Right ventricle myocardium superior (tissue), 1 donor: ENCODE measurements at regions not wholly inside any gene's neighbourhood (a gene's known extent, or its start where the extent isn't known, plus 50 kb on each side); places are given as distances from the start of the nearest gene placed in this dataset.
"Not testable (repeated sequence)": the region's sequence is repeated elsewhere in the genome, so short reads cannot be mapped to it uniquely, and the experiment has no call there.

ENCODE experiments used
- ATAC-seq: fragments of 200-7000 bp; cut with Tn5 transposase; one replicate; pipeline ENCODE4 v1.9.1; 2020; ENCODE audit warnings: mild to moderate bottlenecking; ENCODE audit not compliant: poor library complexity
- DNase-seq: peaks from one replicate; pipeline ENCODE4 v3.0.0-alpha.2; 2020
- intact Hi-C: fragments of 100-400 bp; cut with DNase I; formaldehyde crosslinking; loops from one replicate; pipeline ENCODE4 v1.11.2; 2022
- donor health status: DM: no; HTN: yes; CAD: no; lungs with severe emphysema.

DNA sequence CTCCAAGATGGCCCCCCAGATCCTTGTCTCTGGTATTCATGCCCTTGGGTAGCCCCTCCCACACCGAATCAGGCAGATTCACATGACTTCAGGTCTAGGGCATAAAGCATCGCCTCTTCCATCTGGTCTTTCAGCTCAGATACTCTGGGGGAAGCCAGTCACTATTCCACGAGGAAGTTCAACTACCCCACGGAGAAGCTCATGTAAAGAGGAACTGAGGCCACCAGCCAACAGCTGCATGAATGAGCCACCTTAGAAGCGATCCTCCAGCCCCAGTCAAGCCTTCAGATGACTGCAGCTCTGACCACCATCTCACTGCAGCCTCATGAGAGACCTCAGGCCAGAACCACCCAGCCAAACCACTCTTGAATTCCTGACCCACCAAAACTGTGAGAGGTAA is 54.1 kb downstream of the SOCS3 start:
- ATAC-seq (no peak), DNase-seq (no peak)
- intact Hi-C loops = no loop called here

DNA sequence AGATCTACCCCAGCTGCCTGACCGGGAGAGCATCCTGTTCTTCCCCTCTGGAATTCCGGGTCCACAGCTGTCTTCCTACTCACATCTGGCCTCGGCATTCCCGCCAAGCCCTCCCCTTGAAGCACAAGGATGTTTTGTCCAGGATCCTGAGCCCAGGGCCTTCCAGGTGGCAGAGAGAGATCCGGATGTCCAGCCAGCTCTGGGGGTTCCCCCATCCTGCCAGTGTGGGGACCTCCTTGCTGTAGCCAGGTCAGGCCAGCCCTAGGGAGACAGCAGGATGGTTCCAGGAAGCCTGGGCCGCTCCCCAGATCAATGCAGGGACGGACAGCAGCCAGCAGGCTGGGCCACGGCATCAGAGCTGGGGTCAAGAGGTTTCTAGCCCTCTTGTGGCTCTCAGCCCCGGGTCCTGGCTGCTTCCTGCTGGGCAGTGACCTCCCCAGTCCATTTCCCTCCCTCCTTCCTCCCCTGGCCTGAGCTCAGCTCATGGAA is 55.3 kb downstream of the SOCS3 start:
- intact Hi-C loops = no loop called here
- peak; percentile 75 for DNase-seq
- ATAC-seq = peak; percentile 80

DNA sequence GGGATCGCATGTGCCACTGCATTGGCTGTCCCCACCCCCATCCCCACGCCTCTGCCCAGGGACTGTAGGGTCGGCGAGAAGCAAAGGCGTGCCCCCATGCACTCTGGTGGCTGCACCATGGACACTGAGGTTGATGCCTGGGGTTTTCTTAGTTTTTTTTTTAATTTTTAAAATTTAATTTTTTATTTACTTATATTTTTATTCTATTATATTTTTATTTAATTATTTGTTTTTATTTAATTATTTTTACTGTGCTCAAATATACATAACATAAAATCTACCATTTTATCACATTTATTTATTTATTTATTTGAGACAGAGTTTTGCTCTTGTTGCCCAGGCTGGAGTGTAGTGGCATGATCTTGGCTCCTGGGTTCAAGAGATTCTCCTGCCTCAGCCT is 57.4 kb downstream of the SOCS3 start:
- intact Hi-C loops = no loop called here
- DNase-seq (no peak), ATAC-seq (no peak)

DNA sequence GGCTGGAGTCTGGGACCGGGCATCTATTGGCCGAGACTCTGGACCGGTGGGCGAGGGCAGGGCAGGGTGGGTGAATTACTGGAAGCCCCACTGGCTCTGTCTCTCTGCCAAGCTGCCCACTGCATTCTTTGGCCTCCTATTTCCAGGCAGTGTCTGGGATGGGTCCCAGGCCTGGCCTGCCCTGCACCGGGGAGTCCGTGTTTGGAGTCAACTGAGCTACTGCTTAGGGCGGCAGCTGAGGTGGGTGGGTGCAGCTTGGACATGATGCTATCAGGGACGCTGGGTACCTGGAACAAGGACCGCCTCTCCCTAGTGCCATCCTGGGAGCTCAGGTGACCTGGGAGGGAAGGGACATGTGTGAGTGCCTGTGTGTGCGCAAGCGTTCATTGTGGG is 58.1 kb downstream of the SOCS3 start:
- intact Hi-C loops = no loop called here

DNA sequence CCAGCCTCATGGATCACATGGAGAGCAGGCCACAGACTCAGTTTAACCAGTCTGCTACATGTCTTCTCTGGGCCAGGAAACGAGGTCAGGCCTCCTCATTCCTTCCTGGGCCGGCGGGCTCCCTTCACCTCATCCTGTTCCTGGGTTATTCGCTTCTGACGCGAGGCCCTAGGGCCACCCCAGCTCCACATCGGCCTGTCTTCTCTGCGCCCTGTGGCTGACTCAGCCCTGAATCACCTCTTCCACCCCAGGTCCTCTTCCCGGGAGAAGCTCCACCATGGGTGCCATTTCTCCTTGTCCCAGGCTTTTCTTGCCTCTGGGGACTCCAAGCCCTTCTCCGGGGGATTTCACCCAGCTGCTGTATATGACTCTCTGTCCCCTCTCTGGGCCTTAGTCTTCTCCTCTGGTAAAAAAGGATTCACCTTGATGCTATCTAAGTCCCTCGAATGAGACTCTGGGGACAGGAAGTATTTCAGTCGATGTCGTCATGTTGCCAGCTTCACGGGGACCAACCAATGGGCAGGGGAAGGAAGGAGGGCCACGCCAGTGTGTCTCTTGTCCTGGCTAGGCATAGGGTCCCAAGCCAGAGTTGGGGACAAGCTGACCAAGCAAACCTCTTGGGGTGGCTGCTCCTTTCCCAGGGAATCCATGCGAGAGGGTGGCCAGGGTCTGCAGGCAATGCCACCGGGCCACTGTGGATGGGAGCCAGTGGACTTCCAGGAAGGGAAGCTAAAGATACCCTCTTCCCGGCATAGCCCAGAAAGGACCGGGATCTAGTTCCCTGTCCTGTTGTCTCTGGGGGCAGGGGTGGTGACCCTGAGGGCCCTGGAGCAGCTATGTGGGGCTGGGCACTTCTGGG is 58.7 kb downstream of the SOCS3 start:
- ATAC-seq (no peak), DNase-seq (no peak)
- intact Hi-C loops = no loop called here

More for the DNA sequence above, 58.1 kb downstream of the SOCS3 start:
- DNase-seq (no peak), ATAC-seq (no peak)

DNA sequence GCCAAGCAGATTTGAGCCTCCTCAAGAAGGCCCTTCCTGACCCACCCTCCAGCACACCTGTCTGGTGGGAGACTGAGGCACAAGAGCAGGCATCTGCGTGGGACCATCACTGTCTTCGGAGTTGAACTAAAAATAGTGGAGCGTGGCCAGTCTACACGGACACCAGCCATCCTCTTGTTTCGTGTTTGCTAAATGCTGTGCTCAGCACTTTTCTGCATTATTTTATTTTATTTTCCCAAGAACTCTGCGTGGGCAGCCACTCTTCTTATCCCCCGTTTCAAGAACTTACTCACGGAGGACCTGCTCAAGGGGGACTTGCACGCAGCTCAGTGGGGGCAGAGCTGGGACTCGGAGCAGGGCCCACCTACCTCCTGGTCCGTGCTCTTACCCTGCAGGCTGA is 60.8 kb downstream of the SOCS3 start:
- no peak for ATAC-seq
- intact Hi-C loops = no loop called here
- no peak for DNase-seq

DNA sequence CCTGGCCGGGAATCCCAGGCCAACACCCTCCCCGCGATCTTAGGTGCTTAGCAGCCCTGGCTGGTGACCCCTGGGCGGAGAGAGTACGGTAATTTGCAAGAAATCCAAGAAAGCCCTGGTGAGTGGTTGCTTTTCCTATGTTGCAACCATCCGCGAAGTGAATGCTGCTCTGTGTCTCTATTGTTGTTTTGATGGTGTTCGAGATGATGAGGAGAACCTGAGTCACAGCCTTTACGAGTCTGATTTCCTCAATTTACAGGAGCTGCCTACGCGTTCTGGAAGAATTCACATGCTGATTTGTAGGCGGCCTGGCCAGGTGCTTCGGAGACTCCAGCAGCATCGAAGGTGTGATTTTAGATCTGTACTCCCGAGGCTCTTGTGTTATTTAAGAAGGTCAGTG is 63.3 kb downstream of the TMEM235 start:
- no peak for DNase-seq
- ATAC-seq = no peak
- intact Hi-C loops = loop anchor here (5.0 kb wide), 1 partner anchor 63 kb away; no protein-coding TSS in a partner anchor

DNA sequence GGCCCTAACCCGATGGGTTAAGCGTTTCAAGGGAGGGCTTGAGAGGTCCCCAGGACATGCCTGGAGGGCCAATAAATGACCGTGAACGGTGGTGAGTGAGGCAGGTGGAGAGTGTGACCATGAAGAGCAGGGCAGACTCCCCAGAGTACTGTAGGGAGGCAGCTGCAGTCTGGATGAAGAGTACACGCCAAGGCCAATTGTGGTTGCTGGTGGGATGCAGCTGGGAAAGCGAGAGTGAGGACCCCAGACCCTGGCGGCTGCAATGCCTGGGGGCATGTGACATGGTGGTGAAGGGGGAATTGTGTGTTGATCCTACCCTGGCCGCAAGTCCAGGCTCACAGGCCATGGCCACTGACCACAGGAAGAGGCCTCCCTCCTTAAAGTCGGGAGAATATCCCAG is 62.9 kb downstream of the TMEM235 start:
- intact Hi-C loops = loop anchor here (5.0 kb wide), 1 partner anchor 63 kb away; no protein-coding TSS in a partner anchor

DNA sequence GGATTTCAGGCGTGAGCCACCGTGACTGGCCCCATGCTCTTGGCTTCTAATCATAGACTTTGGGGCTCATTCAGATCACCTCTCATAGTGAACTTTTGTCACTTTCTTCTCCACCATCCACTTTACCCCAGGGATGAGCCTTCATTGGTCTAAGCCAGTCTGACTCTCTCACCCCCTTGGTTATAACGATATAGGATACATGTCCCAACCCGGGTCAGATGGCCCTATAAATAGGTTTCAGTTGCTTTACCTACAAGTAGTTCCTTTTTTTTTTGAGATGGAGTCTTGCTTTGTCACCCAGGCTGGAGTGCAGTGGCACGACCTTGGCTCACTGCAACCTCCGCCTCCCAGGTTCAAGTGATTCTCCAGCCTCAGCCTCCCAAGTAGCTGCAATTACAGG is 61.7 kb downstream of the TMEM235 start:
- intact Hi-C loops = loop anchor here (5.0 kb wide), 1 partner anchor 64 kb away; no protein-coding TSS in a partner anchor

More for the DNA sequence above, 62.9 kb downstream of the TMEM235 start:
- ATAC-seq (no peak), DNase-seq (no peak)

DNA sequence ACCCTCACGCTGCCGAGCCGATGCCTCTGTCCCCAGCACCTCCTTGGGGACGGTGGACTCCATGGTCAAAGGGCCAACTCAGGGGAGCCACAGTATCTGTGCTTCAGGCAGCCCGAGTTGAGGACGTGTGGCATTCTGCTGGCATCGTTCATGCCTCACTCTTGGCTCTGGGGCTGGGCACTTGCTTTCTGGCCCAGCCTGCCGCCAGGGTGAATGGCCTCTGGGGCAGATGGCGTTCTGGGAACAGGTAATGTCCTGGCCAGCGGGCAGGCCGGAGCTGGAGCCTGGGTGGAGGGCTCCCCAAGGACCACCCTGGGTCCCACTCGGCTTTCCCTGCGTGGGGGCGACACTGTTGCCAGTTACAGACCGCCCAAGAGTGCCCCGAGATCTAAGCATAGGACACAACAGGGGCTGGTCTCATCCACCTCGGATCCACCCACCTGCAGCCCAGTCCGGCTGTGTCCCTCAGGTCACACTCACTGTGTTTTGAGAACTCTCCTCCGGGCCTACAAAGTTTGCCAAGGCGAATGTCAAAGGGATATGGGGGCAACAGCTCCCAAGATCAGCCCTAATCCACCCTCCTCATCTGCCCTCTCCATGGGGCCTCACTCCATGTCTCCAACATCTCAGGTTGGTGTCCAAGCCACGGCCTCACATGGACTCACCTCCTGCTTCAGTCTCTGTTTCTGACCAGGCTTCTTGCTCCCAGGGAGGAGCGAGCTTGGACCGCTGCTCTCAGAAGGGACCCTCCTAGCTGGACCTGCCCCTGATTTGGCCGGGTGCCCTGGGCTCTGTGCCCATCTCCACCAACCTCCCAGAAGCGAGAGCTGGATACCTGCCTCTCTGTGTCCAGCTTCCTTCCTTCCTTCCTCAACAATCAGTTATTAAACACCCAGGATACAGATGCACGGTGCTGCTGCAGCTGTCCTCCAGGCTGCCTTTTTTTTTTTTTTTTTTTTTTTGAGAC is 60.8 kb downstream of the TMEM235 start:
- ATAC-seq (peak; percentile 81), DNase-seq (peak; percentile 63)
- intact Hi-C loops = loop anchor here (5.0 kb wide), 1 partner anchor 65 kb away; no protein-coding TSS in a partner anchor

More for the DNA sequence above, 61.7 kb downstream of the TMEM235 start:
- not testable (repeated sequence) for ATAC-seq, DNase-seq

DNA sequence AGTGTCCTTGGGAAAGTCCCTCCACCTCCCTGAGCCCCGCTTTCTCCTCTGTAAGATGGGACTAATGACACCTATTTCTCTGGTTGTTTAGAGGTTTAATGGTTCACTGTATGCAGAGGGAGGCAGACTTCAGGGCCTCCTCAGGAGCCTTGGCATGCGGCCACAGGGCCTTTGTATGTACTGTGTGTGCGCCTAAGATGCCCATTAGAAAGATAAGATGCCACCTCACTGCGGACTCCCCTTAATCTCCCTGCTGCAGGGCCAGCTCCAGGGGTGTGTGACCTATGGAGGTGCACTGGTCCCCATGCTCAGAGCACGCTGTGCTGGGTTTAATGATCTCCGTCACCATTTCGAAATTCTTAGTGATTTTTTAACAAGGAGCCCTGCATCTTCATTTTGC is 59.3 kb downstream of the TMEM235 start:
- ATAC-seq (no peak), DNase-seq (no peak)
- intact Hi-C loops = loop anchor here (5.0 kb wide), 1 partner anchor 67 kb away; no protein-coding TSS in a partner anchor
